ENCODE measurements at regions not wholly inside any gene's neighbourhood (a gene's known extent, or its start where the extent isn't known, plus 50 kb on each side); places are given as distances from the start of the nearest gene placed in this dataset.
A peak's percentile ranks its signal among the peaks of the same experiment; 100 is the strongest.

- no peak for DNase-seq (ENCODE audit: low read depth)
These were observed 94.6 kb downstream of the ZPLD1 start for GRCh38 chr3:102529452-102529851.

GRCh38 chr3:102530415-102531181 lies 95.8 kb downstream of the ZPLD1 start:
- DNase-seq (ENCODE audit: low read depth) = no peak

- no peak for DNase-seq (ENCODE audit: low read depth)
These were observed 96.9 kb downstream of the ZPLD1 start for GRCh38 chr3:102531686-102532085.

GRCh38 chr3:102532901-102533300 lies 98.1 kb downstream of the ZPLD1 start:
- DNase-seq (ENCODE audit: low read depth) = no peak

- no peak for DNase-seq (ENCODE audit: low read depth)
These were observed 99.0 kb downstream of the ZPLD1 start for GRCh38 chr3:102533784-102534183.

- DNase-seq (ENCODE audit: low read depth) = peak; percentile 26
These were observed 101.6 kb downstream of the ZPLD1 start for GRCh38 chr3:102536456-102536855.

- no peak for DNase-seq (ENCODE audit: low read depth)
These were observed 102.3 kb downstream of the ZPLD1 start for GRCh38 chr3:102537123-102537522.

- DNase-seq (ENCODE audit: low read depth) = no peak
These were observed 109.9 kb downstream of the ZPLD1 start for GRCh38 chr3:102544741-102545140.

- DNase-seq (ENCODE audit: low read depth) = no peak
These were observed 110.5 kb downstream of the ZPLD1 start for GRCh38 chr3:102545276-102545675.

- DNase-seq (ENCODE audit: low read depth) = no peak
These were observed 119.1 kb downstream of the ZPLD1 start for GRCh38 chr3:102553876-102554275.

- no peak for DNase-seq (ENCODE audit: low read depth)
These were observed 135.7 kb downstream of the ZPLD1 start for GRCh38 chr3:102570511-102570910.

GRCh38 chr3:102571006-102571405 lies 136.2 kb downstream of the ZPLD1 start:
- no peak for DNase-seq (ENCODE audit: low read depth)

- no peak for DNase-seq (ENCODE audit: low read depth)
These were observed 137.0 kb downstream of the ZPLD1 start for GRCh38 chr3:102571720-102572384.

- no peak for DNase-seq (ENCODE audit: low read depth)
These were observed 138.7 kb downstream of the ZPLD1 start for GRCh38 chr3:102573483-102574028.

- no peak for DNase-seq (ENCODE audit: low read depth)
These were observed 139.5 kb downstream of the ZPLD1 start for GRCh38 chr3:102574355-102574754.

- DNase-seq (ENCODE audit: low read depth) = no peak
These were observed 141.8 kb downstream of the ZPLD1 start for GRCh38 chr3:102576651-102577050.

GRCh38 chr3:102577082-102577789 lies 142.4 kb downstream of the ZPLD1 start:
- DNase-seq (ENCODE audit: low read depth) = no peak

GRCh38 chr3:102580760-102581159 lies 145.9 kb downstream of the ZPLD1 start:
- no peak for DNase-seq (ENCODE audit: low read depth)

- DNase-seq (ENCODE audit: low read depth) = no peak
These were observed 151.7 kb downstream of the ZPLD1 start for GRCh38 chr3:102586485-102586884.

GRCh38 chr3:102593812-102594602 lies 159.2 kb downstream of the ZPLD1 start:
- DNase-seq (ENCODE audit: low read depth) = no peak

GRCh38 chr3:102595057-102595456 lies 160.2 kb downstream of the ZPLD1 start:
- DNase-seq (ENCODE audit: low read depth) = no peak
